ENCODE measurements at regions not wholly inside any gene's neighbourhood (a gene's known extent, or its start where the extent isn't known, plus 50 kb on each side); places are given as distances from the start of the nearest gene placed in this dataset.

DNA sequence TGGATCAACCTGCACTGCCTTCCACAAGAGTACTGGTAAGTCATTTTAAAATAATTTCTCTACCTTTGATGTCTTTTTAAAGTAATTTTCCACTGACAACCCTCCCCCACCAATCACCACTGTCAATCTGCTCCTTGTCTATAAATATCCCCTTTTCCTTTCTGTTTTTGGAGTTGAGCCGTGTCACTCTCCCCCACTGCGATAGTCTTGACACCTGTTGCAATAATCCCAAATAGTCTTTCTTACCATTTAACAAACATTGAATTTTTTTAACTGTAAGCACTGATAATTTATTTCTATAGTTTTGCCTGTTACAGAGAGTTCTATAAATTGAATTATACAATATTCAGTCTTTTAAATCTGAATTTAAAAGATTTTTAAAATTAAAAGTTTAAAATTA, 420.9 kb downstream of the COL11A1 start:
- TF ChIP-seq, protein P1, sequence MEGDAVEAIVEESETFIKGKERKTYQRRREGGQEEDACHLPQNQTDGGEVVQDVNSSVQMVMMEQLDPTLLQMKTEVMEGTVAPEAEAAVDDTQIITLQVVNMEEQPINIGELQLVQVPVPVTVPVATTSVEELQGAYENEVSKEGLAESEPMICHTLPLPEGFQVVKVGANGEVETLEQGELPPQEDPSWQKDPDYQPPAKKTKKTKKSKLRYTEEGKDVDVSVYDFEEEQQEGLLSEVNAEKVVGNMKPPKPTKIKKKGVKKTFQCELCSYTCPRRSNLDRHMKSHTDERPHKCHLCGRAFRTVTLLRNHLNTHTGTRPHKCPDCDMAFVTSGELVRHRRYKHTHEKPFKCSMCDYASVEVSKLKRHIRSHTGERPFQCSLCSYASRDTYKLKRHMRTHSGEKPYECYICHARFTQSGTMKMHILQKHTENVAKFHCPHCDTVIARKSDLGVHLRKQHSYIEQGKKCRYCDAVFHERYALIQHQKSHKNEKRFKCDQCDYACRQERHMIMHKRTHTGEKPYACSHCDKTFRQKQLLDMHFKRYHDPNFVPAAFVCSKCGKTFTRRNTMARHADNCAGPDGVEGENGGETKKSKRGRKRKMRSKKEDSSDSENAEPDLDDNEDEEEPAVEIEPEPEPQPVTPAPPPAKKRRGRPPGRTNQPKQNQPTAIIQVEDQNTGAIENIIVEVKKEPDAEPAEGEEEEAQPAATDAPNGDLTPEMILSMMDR (IDR thresholded peaks at IDR 0.05 in 8 of 11, conservative IDR thresholded peaks at IDR 0.05 in 3 of 11) = no peak
- no peak for TF ChIP-seq POLR2A (IDR thresholded peaks at IDR 0.05)

All from spleen (tissue), 7 donors.